ENCODE measurements at regions not wholly inside any gene's neighbourhood (a gene's known extent, or its start where the extent isn't known, plus 50 kb on each side); places are given as distances from the start of the nearest gene placed in this dataset.

GRCh38 chr13:44814161-44814560, 175.1 kb downstream of the NUFIP1 start:
- CTCF ChIA-PET: interaction anchor here (2.1 kb wide), 1 partner anchor 9 kb away, joined by 10 read pairs; no protein-coding TSS in a partner anchor
- dilution Hi-C loops (cut with MboI; ENCODE audit: extremely low pct_ligation_motif_present, low sequenced_read_pairs) (no loop called here), intact Hi-C loops (cut with micrococcal nuclease) (loop anchor here (2.0 kb wide), 1 partner anchor 55 kb away; no protein-coding TSS in a partner anchor)
- H3K4me3 ChIP-seq (replicated peaks in 1 of 3; ENCODE audit: insufficient read depth in 1 of 3, low read depth in 1 of 3, low read length in 3 of 3): no peak overlapping the region
- no peak overlapping the region for H3K9ac ChIP-seq (replicated peaks; ENCODE audit: extremely low read depth, insufficient read depth, low read length)
- H3K27me3 ChIP-seq (ENCODE audit: control insufficient read depth in 2 of 2, insufficient read depth in 2 of 2, low read length in 2 of 2): no peaks in the 10 kb centered on the region
- no peaks in the 10 kb centered on the region for H4K20me1 ChIP-seq (replicated peaks; ENCODE audit: control insufficient read depth, extremely low read depth, insufficient read depth, low read length)
- no peak overlapping the region for H3K4me2 ChIP-seq (ENCODE audit: insufficient read depth, low read length)
- TF ChIP-seq JUN (IDR thresholded peaks at IDR 0.05; ENCODE audit: borderline replicate concordance, insufficient read depth, insufficient read length, low read depth) (no peak), EZH2 (IDR thresholded peaks at IDR 0.05; ENCODE audit: borderline replicate concordance, low read depth, low read length, severe bottlenecking) (no peak), FOS (IDR thresholded peaks at IDR 0.05; ENCODE audit: borderline replicate concordance, insufficient read depth, low read length) (no peak), CTCF (IDR thresholded peaks at IDR 0.05; ENCODE audit: extremely low read depth in 1 of 2, insufficient read depth in 1 of 2, low read depth in 1 of 2, low read length in 2 of 2) (no peak), GATA2 (IDR thresholded peaks at IDR 0.05; ENCODE audit: insufficient read depth, insufficient read length, low read depth, low read length) (no peak), POLR2A (IDR thresholded peaks at IDR 0.05; ENCODE audit: low read depth, low read length) (no peak), MAX (IDR thresholded peaks at IDR 0.05; ENCODE audit: insufficient read depth, insufficient read length) (no peak), POLR2AphosphoS5 (IDR thresholded peaks at IDR 0.05; ENCODE audit: insufficient read depth, low read depth, low read length) (no peak), MYC (IDR thresholded peaks at IDR 0.05; ENCODE audit: low read depth, low read length) (no peak)
- FAIRE-seq: no peak
- H3K79me2 ChIP-seq (ENCODE audit: control insufficient read depth, insufficient read depth, low read length): no peaks in the 10 kb centered on the region
- no peak for DNase-seq (ENCODE audit: low read depth, low spot score)
- H3K36me3 ChIP-seq (ENCODE audit: control insufficient read depth in 2 of 2, extremely low read depth in 1 of 2, insufficient read depth in 2 of 2, low read length in 2 of 2): no peaks in the 10 kb centered on the region
- no peaks in the 10 kb centered on the region for H3K9me3 ChIP-seq (replicated peaks; ENCODE audit: control insufficient read depth, insufficient read depth, low read length)
- peaks cover 23% of the 10 kb centered on the region for H3K4me1 ChIP-seq (ENCODE audit: control insufficient read depth, extremely low read depth, insufficient read depth, low read length)
- no peaks in the 10 kb centered on the region for H3K9me1 ChIP-seq (replicated peaks; ENCODE audit: control insufficient read depth, extremely low read depth, insufficient read depth, low read length)
- H2AFZ ChIP-seq (ENCODE audit: low read depth, low read length): no peak overlapping the region
- POLR2A ChIA-PET: no interaction called here
- H3K27ac ChIP-seq (ENCODE audit: insufficient read depth, low read depth, low read length): no peak overlapping the region
- no TSS peak for BruUV-seq (replicated peaks)
